HG03025 (cell line): ENCODE measurements at regions not wholly inside any gene's neighbourhood (a gene's known extent, or its start where the extent isn't known, plus 50 kb on each side); places are given as distances from the start of the nearest gene placed in this dataset.

Source experiments
- ATAC-seq: cut with Tn5 transposase; IDR thresholded peaks from one replicate; pipeline ENCODE4 v1.9.1; 2021; ENCODE audit warnings: mild to moderate bottlenecking, moderate library complexity; ENCODE audit not compliant: unreplicated experiment, low FRiP score

DNA sequence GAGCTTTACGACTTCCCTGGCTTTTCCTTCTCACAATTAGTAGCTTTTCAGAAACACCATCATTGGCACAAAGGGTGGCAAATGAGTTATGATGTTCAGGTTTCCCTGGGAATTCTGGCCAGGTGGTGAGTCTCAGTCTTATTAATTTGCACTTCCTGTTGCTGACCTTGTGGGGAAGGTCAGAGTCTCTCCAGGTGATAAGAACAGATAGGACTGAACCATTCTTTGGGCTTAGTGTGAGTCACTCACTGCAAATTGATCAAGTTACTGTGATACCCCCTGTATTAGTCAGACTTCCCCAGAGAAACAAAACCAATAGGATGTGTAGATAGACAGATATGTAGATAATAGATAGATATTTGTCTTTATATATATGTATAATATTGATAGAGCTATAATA lies 53.8 kb upstream of the RANBP3L start:
- no peak for ATAC-seq

DNA sequence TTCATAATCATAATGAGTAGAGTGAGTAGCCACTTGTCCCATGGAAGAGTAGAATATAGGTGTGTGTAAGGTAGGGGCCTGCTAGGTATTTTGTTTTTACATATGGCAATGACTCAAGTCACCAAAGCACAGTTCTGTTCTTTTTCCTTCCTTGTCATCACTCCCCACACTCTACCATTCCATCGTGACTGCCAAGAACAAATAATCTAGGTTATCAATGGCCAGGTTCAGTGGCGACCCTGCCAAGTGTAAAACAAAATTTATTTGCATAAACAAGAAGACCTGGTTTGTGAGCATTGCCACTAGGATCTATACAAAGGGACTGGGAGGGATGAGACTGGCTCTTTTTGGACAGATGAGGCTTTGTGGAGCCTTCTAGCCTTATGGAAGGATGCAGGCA lies 55.2 kb upstream of the RANBP3L start:
- ATAC-seq, result no peak

- no peak for ATAC-seq
Observed at GRCh38 chr5:36357391-36357975, 55.8 kb upstream of the RANBP3L start.

DNA sequence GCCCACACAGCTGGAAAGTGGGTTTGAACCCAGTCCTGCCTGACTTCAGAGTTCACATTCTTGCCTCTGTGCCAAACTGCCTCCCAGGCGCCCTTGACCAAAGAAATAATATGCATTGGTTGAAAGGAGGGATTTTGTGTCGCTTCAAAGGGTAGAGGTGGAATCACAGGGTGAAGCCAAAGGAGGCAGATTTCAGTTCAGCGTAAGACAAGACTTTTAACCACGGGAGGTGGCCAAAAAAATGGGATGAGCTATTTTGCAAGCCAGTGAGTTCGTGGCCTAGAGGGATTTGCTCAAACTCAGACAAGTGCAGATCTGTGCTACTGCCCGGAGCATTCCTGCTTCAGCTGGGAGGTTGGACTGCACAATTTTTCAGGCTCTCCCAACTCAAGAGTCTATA lies 57.6 kb upstream of the RANBP3L start:
- no peak for ATAC-seq

DNA sequence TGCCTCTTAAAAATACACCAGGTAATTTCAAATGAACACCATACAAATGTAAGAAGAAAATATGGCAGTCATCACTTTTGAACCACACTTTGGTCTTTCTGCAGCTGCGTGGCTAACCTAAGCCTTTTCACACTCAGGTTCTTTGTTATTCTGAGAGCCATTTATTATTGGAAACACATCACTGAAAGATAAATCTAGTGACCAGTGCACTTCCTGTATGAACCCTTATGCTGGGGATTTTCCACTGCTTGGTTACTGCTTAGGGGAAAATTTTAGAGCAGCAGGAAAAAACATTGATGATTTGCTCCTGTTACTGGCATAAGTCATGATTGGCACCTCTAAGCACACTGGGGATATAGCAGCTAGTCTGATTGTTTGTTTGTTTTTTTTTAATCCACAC lies 58.6 kb upstream of the RANBP3L start:
- ATAC-seq, result no peak

GRCh38 chr5:36363101-36363500 lies 61.4 kb upstream of the RANBP3L start:
- ATAC-seq, result no peak

DNA sequence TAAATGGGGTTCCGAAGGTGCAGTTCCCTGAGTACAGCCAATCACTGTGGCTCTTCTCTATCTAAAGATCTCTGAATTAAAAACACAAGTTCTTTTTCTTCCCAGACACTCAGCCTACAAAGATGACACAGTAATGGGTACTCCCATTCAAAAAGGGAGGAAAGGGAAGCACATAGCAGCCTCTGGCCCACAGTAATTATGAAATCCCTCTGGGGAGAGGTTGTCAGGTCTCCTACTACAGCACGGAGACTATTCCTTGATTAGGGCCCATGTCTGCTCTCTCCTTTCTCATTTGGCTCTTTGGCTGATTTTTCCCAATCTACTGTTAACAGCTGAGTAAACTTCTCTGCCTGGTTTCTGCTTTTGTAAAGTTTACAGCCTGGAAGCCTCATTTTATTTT lies 62.0 kb upstream of the RANBP3L start:
- no peak for ATAC-seq

DNA sequence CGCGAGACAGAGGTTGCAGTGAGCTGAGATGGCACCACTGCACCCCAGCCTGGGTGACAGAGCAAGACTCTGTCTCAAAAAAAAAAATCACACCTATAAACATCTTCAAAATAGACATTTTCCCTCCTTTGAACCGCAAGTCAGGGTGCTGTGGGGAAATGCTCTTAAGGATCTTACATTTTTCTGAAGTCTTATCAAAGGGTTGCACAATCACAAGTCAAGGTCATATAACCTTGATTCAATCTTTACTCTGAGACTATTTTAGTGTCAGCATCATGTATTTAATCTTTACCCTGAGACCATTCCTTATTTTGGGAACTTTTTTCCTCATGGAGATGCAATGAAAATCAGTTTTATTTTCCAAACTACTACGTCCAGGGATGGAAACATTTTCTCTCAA lies 62.8 kb upstream of the RANBP3L start:
- no peak for ATAC-seq

- no peak for ATAC-seq
Observed at GRCh38 chr5:36365896-36366295, 64.2 kb upstream of the RANBP3L start.

- ATAC-seq, result no peak
Observed at GRCh38 chr5:36366883-36367282, 65.2 kb upstream of the RANBP3L start.

GRCh38 chr5:36367524-36367923 lies 65.8 kb upstream of the RANBP3L start:
- no peak for ATAC-seq

GRCh38 chr5:36369219-36369690 lies 67.6 kb upstream of the RANBP3L start:
- no peak for ATAC-seq

GRCh38 chr5:36370073-36370472 lies 68.4 kb upstream of the RANBP3L start:
- ATAC-seq, result no peak

DNA sequence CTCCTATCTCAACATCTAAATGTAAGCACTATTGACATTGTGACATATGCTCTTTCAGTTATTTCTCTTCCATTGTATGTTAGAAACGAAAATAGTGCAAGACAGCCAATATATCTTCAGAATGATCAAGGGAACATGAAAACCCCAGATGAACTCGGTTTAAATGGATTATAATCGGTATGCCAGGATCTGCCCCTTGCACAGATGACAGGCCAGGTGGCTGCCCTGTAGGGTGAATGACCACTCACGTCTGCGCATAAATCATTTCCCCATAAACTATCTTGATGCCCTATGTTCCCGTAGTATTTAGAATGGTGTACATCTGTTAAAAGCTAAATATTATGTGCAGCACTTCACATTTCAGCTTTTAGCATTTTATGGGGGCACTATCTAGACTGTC lies 69.7 kb upstream of the RANBP3L start:
- no peak for ATAC-seq

- ATAC-seq, result no peak
Observed at GRCh38 chr5:36373527-36374086, 71.9 kb upstream of the RANBP3L start.

DNA sequence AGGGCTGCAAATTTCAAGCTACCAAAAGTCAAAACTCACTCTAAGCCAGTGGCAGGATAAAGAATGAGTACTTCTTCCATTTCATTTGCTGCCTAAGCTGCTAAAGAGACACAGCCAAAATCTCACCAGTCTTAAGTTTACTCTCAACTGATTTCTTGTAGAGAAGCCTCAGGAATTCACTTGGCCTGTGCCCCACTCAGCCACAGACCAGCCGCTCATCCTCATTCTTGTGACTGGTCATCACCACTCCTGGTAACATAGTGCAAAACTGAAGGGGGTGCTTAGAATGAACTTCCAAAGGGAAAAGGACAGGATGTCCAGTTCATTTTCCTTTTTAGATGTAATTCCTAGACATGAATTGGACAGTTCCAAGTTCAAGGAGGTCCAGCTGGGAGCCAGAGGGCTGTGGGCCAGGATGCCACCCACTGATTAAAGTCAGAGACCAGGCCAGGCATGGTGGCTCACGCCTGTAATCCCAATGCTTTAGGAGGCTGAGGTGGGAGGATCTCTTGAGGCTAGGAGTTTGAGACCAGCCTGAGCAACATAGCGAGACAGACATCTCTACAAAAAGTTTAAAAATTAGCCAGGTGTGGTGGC lies 72.7 kb upstream of the RANBP3L start:
- ATAC-seq, result no peak

DNA sequence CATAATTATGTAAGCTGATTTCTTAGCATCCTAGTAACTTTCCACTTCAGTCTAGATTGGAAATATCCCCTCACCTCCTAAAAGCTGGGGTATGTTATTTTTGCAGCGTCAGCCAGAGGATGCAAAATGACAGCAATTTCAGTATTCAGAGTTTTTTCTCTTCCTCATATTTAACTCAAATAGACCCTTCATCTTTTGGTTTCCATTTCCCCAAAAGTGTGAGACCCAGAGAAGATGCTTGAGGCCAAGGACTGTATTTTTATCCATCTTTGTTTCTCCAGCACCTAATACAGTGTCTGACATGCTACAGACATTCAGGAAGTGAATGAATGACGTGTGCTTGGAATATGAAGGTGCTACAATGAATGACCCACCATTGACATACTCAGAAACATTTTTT lies 75.5 kb upstream of the RANBP3L start:
- ATAC-seq, result no peak

DNA sequence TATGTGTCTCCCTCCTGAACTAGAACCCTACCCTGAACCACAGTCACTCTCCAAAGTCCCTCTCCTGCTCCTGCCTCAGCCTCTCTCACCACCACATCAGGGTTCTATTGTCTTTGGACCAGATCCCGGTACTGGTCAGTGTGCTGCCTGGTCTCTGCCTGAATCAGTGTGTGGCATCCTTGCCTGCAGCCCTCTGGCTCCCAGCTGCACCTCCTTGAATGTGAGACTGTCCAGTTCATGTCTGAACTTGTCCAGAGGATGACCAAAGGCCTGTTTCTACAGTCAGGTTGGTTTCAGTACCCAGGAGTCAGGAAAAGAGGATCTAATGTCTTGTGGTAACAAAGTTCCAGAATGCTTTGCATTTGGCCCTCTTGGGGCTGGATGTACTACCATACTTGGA lies 76.8 kb upstream of the RANBP3L start:
- ATAC-seq, result no peak

DNA sequence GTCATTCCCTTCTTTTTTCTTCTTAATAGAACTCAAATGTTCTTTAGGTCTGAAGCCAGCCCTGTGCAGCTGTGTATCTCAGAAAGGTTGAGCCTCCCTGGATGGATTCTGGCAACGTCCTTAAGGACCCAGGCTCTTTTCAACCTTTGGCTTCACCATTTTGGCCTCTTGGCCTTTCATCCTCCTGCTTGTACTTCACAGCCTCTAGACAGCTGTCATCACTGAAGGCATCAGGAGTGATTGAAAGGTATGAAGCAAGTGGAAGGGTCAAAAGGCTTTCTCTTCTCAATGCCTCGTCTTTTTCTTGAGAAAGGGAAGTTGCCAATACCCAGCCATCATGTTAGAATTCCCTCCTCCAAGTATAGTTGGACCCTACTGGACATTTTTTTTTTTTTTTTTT lies 81.2 kb upstream of the RANBP3L start:
- ATAC-seq, result no peak

- no peak for ATAC-seq
Observed at GRCh38 chr5:36383942-36384341, 82.2 kb upstream of the RANBP3L start.

DNA sequence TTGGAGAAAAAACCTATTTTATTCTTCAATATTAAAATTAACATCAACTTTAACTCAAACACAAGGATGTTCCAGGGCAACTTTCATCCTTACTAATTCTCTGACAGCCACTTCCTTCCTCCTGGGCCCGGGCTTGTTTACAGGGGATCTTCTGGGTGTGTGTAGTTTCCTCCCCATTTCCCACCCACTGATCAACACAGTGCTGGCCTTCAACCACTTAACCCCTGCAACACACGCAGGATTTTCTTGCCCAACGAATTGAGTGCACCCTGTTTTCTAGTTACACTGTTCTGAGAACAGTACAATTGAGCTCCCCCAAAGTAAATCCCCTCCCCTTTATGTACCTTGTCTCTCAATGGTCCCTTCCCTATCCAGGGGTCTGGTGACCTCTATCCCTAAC lies 83.1 kb upstream of the RANBP3L start:
- no peak for ATAC-seq

GRCh38 chr5:36385495-36385894 lies 83.8 kb upstream of the RANBP3L start:
- no peak for ATAC-seq
